H1 (cell line): ENCODE measurements at regions not wholly inside any gene's neighbourhood (a gene's known extent, or its start where the extent isn't known, plus 50 kb on each side); places are given as distances from the start of the nearest gene placed in this dataset.

Experiments used
- CTCF ChIA-PET: fragments of 300-600 bp; sonication (Branson Sonifier 250); formaldehyde crosslinking; loops from one replicate; lab custom pipeline; 2021; ENCODE audit not compliant: partially characterized antibody; lab: Charles Lee
- POLR2A ChIA-PET: fragments of 300-600 bp; sonication (Branson Sonifier 250); formaldehyde crosslinking; loops from one replicate; lab custom pipeline; 2021; ENCODE audit warnings: inconsistent platforms; ENCODE audit not compliant: partially characterized antibody; lab: Charles Lee
- DNase-seq, 2 experiments: peaks; one replicate each; pipeline versions ENCODE4 v3.0.0 to v3.0.0-alpha.2; 2010 to 2022; ENCODE audit warnings: low spot score in 2 of 2, low read depth in 1 of 2, mixed read lengths in 1 of 2
- FAIRE-seq: peaks from 2 replicates; lab custom pipeline; 2011; peaks lifted over from hg19 to GRCh38; lab: Jason Lieb, UNC
- H2AFZ ChIP-seq: 2 replicates; pipeline ENCODE4 v1.8.1; 2012; ENCODE audit warnings: low read length, inconsistent platforms
- H2AK5ac ChIP-seq: 2 replicates; pipeline ENCODE4 v1.6.1; 2013; ENCODE audit warnings: low read depth, low read length
- H2BK120ac ChIP-seq: replicated peaks from 2 replicates; pipeline ENCODE3; 2013; ENCODE audit warnings: low read depth, low read length, inconsistent platforms
- H2BK12ac ChIP-seq: 2 replicates; pipeline ENCODE4 v1.6.1; 2013; ENCODE audit warnings: low read depth, low read length
- H2BK15ac ChIP-seq: 2 replicates; pipeline ENCODE4 v1.6.1; 2013; ENCODE audit warnings: low read length
- H2BK20ac ChIP-seq: 2 replicates; pipeline ENCODE4 v1.6.1; 2013; ENCODE audit warnings: low read length
- H2BK5ac ChIP-seq: 2 replicates; pipeline ENCODE4 v1.6.1; 2013; ENCODE audit warnings: low read depth, low read length
- H3K14ac ChIP-seq: 2 replicates; pipeline ENCODE4 v1.6.1; 2013; ENCODE audit warnings: inconsistent platforms; ENCODE audit not compliant: insufficient read length
- H3K18ac ChIP-seq: 2 replicates; pipeline ENCODE4 v1.6.1; 2013; ENCODE audit warnings: low read length; ENCODE audit errors: extremely low read depth
- H3K23ac ChIP-seq: 2 replicates; pipeline ENCODE4 v1.6.1; 2013; ENCODE audit warnings: inconsistent platforms; ENCODE audit not compliant: insufficient read length
- H3K23me2 ChIP-seq: 2 replicates; pipeline ENCODE4 v1.6.1; 2013; ENCODE audit warnings: low read depth, low read length
- H3K27ac ChIP-seq: 2 replicates; pipeline ENCODE4 v1.6.1; 2011; ENCODE audit warnings: low read depth, low read length, inconsistent platforms
- H3K27me3 ChIP-seq, 4 experiments: replicated peaks in 1 of 4; 1 replicate in 1 of 4; 2 replicates in 3 of 4; pipeline versions ENCODE4 v1.6.1 to v1.8.1; 2011 to 2013; ENCODE audit warnings: low read length in 3 of 4, mild to moderate bottlenecking in 3 of 4, inconsistent platforms in 2 of 4, mixed read lengths in 2 of 4, moderate library complexity in 1 of 4; ENCODE audit not compliant: control insufficient read depth in 3 of 4, insufficient read depth in 3 of 4; ENCODE audit errors: extremely low read depth in 1 of 4
- H3K36me3 ChIP-seq, 4 experiments: 2 replicates each; pipeline versions ENCODE4 v1.6.1 to v1.8.1; 2011 to 2013; ENCODE audit warnings: mild to moderate bottlenecking in 4 of 4, low read length in 3 of 4, moderate library complexity in 2 of 4, control low read depth in 1 of 4, inconsistent platforms in 1 of 4; ENCODE audit not compliant: insufficient read depth in 4 of 4, control insufficient read depth in 2 of 4
- H3K4ac ChIP-seq: replicated peaks from 2 replicates; pipeline ENCODE3; 2013; ENCODE audit warnings: low read length, low read depth, mixed read lengths, inconsistent platforms; ENCODE audit not compliant: insufficient read length
- H3K4me1 ChIP-seq, 4 experiments: replicated peaks in 1 of 4; 1 replicate in 1 of 4; 2 replicates in 3 of 4; pipeline versions ENCODE4 v1.6.1 to v1.8.1; 2011 to 2013; ENCODE audit warnings: low read length in 3 of 4, inconsistent platforms in 2 of 4, mixed read lengths in 1 of 4; ENCODE audit not compliant: insufficient read depth in 4 of 4, control insufficient read depth in 3 of 4
- H3K4me2 ChIP-seq, 2 experiments: 2 replicates each; pipeline versions ENCODE4 v1.6.1 to v1.8.1; 2011 to 2013; ENCODE audit warnings: low read depth in 2 of 2, low read length in 2 of 2, control low read depth in 1 of 2, inconsistent platforms in 1 of 2, mild to moderate bottlenecking in 1 of 2; ENCODE audit not compliant: insufficient read depth in 1 of 2
- H3K4me3 ChIP-seq, 4 experiments: fragments of 200-600, 300-600 bp in 1 of 4; sonication (generic), shearing (Covaris generic), sonication (Bioruptor Twin) in 1 of 4; 2 replicates each; pipeline versions ENCODE4 v1.5.1 to v1.8.1; 2011 to 2016; ENCODE audit warnings: low read length in 4 of 4, low read depth in 3 of 4, control low read depth in 2 of 4, inconsistent platforms in 2 of 4, mild to moderate bottlenecking in 2 of 4, mixed read lengths in 1 of 4, moderate library complexity in 1 of 4; ENCODE audit not compliant: insufficient read depth in 2 of 4; ENCODE audit errors: extremely low read depth in 1 of 4
- H3K56ac ChIP-seq: replicated peaks from 2 replicates; pipeline ENCODE3; 2013; ENCODE audit warnings: low read depth, mild to moderate bottlenecking, mixed read lengths, low read length, inconsistent platforms; ENCODE audit not compliant: insufficient read length
- H3K79me1 ChIP-seq: 2 replicates; pipeline ENCODE4 v1.6.1; 2013; ENCODE audit warnings: low read depth, low read length, control low read depth
- H3K79me2 ChIP-seq, 2 experiments: 2 replicates each; pipeline versions ENCODE4 v1.6.1 to v1.8.1; 2012 to 2013; ENCODE audit warnings: low read length in 2 of 2, mild to moderate bottlenecking in 2 of 2, inconsistent platforms in 1 of 2; ENCODE audit not compliant: insufficient read depth in 2 of 2, control insufficient read depth in 1 of 2
- H3K9ac ChIP-seq, 4 experiments: replicated peaks in 1 of 4; 1 replicate in 1 of 4; 2 replicates in 3 of 4; pipeline versions ENCODE4 v1.6.1 to v1.8.1; 2011 to 2013; ENCODE audit warnings: low read depth in 3 of 4, low read length in 3 of 4, control low read depth in 2 of 4, mild to moderate bottlenecking in 2 of 4, moderate library complexity in 2 of 4, inconsistent platforms in 1 of 4; ENCODE audit errors: extremely low read depth in 1 of 4
- H3K9me3 ChIP-seq, 2 experiments: 2 replicates each; pipeline versions ENCODE4 v1.6.1 to v1.8.1; 2012 to 2013; ENCODE audit warnings: mild to moderate bottlenecking in 2 of 2, moderate library complexity in 2 of 2, control low read depth in 1 of 2, inconsistent platforms in 1 of 2, low read depth in 1 of 2, low read length in 1 of 2, mixed read lengths in 1 of 2; ENCODE audit not compliant: insufficient read depth in 2 of 2
- H4K20me1 ChIP-seq, 2 experiments: replicated peaks in 1 of 2; 2 replicates each; pipeline versions ENCODE3 to v1.8.1; 2011 to 2013; ENCODE audit warnings: inconsistent platforms in 2 of 2, low read length in 2 of 2, mild to moderate bottlenecking in 1 of 2; ENCODE audit not compliant: insufficient read depth in 2 of 2, control insufficient read depth in 1 of 2
- H4K5ac ChIP-seq: 2 replicates; pipeline ENCODE4 v1.6.1; 2013; ENCODE audit warnings: low read length, low read depth, mixed read lengths, inconsistent platforms; ENCODE audit not compliant: insufficient read length
- H4K8ac ChIP-seq: 2 replicates; pipeline ENCODE4 v1.8.0; 2013; ENCODE audit warnings: mild to moderate bottlenecking, moderate library complexity, low read length, inconsistent platforms; ENCODE audit not compliant: insufficient read depth; ENCODE audit errors: extremely low read depth
- H4K91ac ChIP-seq: replicated peaks from 2 replicates; pipeline ENCODE3; 2013; ENCODE audit warnings: low read length, mixed read lengths, inconsistent platforms; ENCODE audit not compliant: insufficient read length
- SIRT6 ChIP-seq: IDR thresholded peaks from one replicate; pipeline ENCODE4 v1.7.1; 2012; ENCODE audit warnings: low read length, inconsistent platforms
- SRF ChIP-seq: IDR thresholded peaks from 2 replicates; pipeline ENCODE4 v1.6.1; 2011; ENCODE audit warnings: mild to moderate bottlenecking, low read depth, low read length, moderate library complexity
- TAF1 ChIP-seq: IDR thresholded peaks from 2 replicates; pipeline ENCODE4 v1.6.1; 2011; ENCODE audit warnings: mild to moderate bottlenecking, low read depth, low read length
- WGBS, 2 experiments: shearing (Covaris generic) in 1 of 2; methylation state at CpG; one replicate each; pipeline versions ENCODE4 v1.1.6 to v1.1.7; 2013 to 2015; ENCODE audit warnings: low lambda C conversion rate in 2 of 2, mixed read lengths in 2 of 2, inconsistent platforms in 1 of 2, low coverage in 1 of 2, missing lambda C conversion rate in 1 of 2; ENCODE audit not compliant: insufficient replicate concordance in 2 of 2, insufficient coverage in 1 of 2, insufficient read length in 1 of 2; ENCODE audit errors: extremely low coverage in 1 of 2, missing lambda C conversion rate in 1 of 2; 5-methylcytosine and 5-hydroxymethylcytosine counted together
- TF ChIP-seq, protein P1 (sequence below): IDR thresholded peaks from 2 replicates; pipeline ENCODE4 v1.6.1; 2012; ENCODE audit warnings: low read length, inconsistent platforms
- TF ChIP-seq, protein P2 (sequence below): IDR thresholded peaks from 2 replicates; pipeline ENCODE4 v1.6.1; 2011; ENCODE audit warnings: low read length, improper control_type of control experiment
- TF ChIP-seq, protein P3 (sequence below): IDR thresholded peaks from 2 replicates; pipeline ENCODE4 v1.6.1; 2011; ENCODE audit warnings: low read depth, mild to moderate bottlenecking, low read length; ENCODE audit not compliant: insufficient read depth
- TF ChIP-seq, protein P4 (sequence below): IDR thresholded peaks from 2 replicates; pipeline ENCODE4 v1.6.1; 2012; ENCODE audit warnings: inconsistent platforms

DNA sequence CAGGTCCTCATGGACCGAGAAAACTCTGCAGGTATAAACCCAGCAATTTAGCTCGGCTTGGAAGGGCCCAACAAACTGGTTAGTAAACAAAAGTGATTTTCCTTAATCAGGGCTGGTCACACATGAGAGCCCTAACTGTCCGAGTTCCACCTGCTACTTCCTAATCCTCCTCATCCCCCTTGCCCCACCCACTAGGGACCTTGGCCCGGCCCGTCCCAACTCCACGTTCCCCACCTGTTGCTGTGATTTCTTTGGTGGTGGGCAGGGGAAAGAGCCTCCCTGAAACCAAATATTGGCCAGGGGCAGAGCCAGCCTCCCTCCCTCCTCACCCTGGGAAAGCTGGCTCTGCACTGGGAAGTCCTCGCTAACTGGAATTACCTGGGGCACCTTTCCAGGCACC, 304.2 kb upstream of the PROX1 start:
- CTCF ChIA-PET = interaction anchor here (0.6 kb wide), 1 partner anchor 8 kb away, joined by 3 read pairs; no protein-coding TSS in a partner anchor
- WGBS, 2 experiments = 93% methylated on average over 7 of the region's 7 CpGs; no CpG with 5 or more reads in 1 of the 2 experiments
- TF ChIP-seq, protein P1, sequence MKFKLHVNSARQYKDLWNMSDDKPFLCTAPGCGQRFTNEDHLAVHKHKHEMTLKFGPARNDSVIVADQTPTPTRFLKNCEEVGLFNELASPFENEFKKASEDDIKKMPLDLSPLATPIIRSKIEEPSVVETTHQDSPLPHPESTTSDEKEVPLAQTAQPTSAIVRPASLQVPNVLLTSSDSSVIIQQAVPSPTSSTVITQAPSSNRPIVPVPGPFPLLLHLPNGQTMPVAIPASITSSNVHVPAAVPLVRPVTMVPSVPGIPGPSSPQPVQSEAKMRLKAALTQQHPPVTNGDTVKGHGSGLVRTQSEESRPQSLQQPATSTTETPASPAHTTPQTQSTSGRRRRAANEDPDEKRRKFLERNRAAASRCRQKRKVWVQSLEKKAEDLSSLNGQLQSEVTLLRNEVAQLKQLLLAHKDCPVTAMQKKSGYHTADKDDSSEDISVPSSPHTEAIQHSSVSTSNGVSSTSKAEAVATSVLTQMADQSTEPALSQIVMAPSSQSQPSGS = no peak
- TF ChIP-seq, protein P2, sequence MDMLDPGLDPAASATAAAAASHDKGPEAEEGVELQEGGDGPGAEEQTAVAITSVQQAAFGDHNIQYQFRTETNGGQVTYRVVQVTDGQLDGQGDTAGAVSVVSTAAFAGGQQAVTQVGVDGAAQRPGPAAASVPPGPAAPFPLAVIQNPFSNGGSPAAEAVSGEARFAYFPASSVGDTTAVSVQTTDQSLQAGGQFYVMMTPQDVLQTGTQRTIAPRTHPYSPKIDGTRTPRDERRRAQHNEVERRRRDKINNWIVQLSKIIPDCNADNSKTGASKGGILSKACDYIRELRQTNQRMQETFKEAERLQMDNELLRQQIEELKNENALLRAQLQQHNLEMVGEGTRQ = no peak
- TF ChIP-seq SIRT6 (no peak), TAF1 (no peak), SRF (no peak)
- TF ChIP-seq, protein P3, sequence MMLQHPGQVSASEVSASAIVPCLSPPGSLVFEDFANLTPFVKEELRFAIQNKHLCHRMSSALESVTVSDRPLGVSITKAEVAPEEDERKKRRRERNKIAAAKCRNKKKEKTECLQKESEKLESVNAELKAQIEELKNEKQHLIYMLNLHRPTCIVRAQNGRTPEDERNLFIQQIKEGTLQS = no peak
- TF ChIP-seq, protein P4, sequence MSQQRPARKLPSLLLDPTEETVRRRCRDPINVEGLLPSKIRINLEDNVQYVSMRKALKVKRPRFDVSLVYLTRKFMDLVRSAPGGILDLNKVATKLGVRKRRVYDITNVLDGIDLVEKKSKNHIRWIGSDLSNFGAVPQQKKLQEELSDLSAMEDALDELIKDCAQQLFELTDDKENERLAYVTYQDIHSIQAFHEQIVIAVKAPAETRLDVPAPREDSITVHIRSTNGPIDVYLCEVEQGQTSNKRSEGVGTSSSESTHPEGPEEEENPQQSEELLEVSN = no peak

More for the DNA sequence above, 304.2 kb upstream of the PROX1 start:
- Histone ChIP-seq H3K79me1 (no peaks in the 10 kb centered on the region), H2BK12ac (no peak overlapping the region), H3K9me3 (no peaks in the 10 kb centered on the region), H3K23me2 (no peaks in the 10 kb centered on the region), H3K36me3 (no peaks in the 10 kb centered on the region), H4K5ac (no peak overlapping the region), H3K56ac (no peak overlapping the region), H3K9ac (no peak overlapping the region), H2BK5ac (no peak overlapping the region), H3K4ac (no peak overlapping the region), H4K20me1 (no peaks in the 10 kb centered on the region), H4K8ac (no peak overlapping the region; the same call in 1 of the 2 replicates), H2BK20ac (no peak overlapping the region), H3K4me2 (no peak overlapping the region), H2AK5ac (no peak overlapping the region), H3K14ac (no peak overlapping the region), H2BK120ac (no peak overlapping the region), H3K18ac (no peak overlapping the region), H3K27ac (no peak overlapping the region), H2AFZ (no peak overlapping the region), H3K4me3 (no peak overlapping the region), H3K27me3 (no peaks in the 10 kb centered on the region), H3K23ac (no peak overlapping the region), H4K91ac (no peak overlapping the region), H3K4me1 (no peaks in the 10 kb centered on the region; a peak in 1 of 7 replicates), H3K79me2 (no peaks in the 10 kb centered on the region), H2BK15ac (no peak overlapping the region)
- FAIRE-seq = no peak
- DNase-seq = no peak
- POLR2A ChIA-PET = no interaction called here
